HEK293T (cell line): ENCODE measurements at regions not wholly inside any gene's neighbourhood (a gene's known extent, or its start where the extent isn't known, plus 50 kb on each side); places are given as distances from the start of the nearest gene placed in this dataset.

ENCODE experiments used
- CTCF ChIA-PET: fragments of 350-600 bp; formaldehyde crosslinking; extraction: SDS; loops from one replicate; lab custom pipeline; 2021; ENCODE audit warnings: antibody characterized with exemption, inconsistent platforms; lab: Yijun Ruan, JAX
- POLR2A ChIA-PET: fragments of 350-600 bp; formaldehyde crosslinking; extraction: SDS; loops from one replicate; lab custom pipeline; 2020; ENCODE audit warnings: antibody characterized with exemption, inconsistent platforms; lab: Yijun Ruan, JAX
- DNase-seq: peaks from one replicate; pipeline ENCODE4 v3.0.0; 2012; ENCODE audit warnings: mixed read lengths; ENCODE audit errors: extremely low spot score
- ARNT ChIP-seq: fragments of 450-650 bp; IDR thresholded peaks from 2 replicates; pipeline ENCODE4 v1.6.1; 2017; ENCODE audit warnings: mild to moderate bottlenecking
- BHLHE40 ChIP-seq: fragments of 450-650 bp; IDR thresholded peaks from 2 replicates; pipeline ENCODE4 v1.6.1; 2016; ENCODE audit warnings: mild to moderate bottlenecking, moderate library complexity, borderline replicate concordance
- CTBP1 ChIP-seq: fragments of 450-650 bp; IDR thresholded peaks from 2 replicates; pipeline ENCODE4 v1.6.1; 2016; ENCODE audit warnings: borderline replicate concordance
- ELF4 ChIP-seq: fragments of 450-650 bp; IDR thresholded peaks from 2 replicates; pipeline ENCODE4 v1.6.1; 2017; ENCODE audit warnings: antibody characterized with exemption
- FOXA1 ChIP-seq: fragments of 450-650 bp; IDR thresholded peaks from 2 replicates; pipeline ENCODE4 v1.6.1; 2016; ENCODE audit warnings: mild to moderate bottlenecking
- FOXK2 ChIP-seq: fragments of 450-650 bp; IDR thresholded peaks from 2 replicates; pipeline ENCODE4 v1.6.1; 2016; ENCODE audit warnings: mild to moderate bottlenecking
- FOXM1 ChIP-seq: fragments of 450-650 bp; IDR thresholded peaks from 2 replicates; pipeline ENCODE4 v1.6.1; 2017; ENCODE audit warnings: mild to moderate bottlenecking, borderline replicate concordance
- HDGF ChIP-seq: fragments of 450-650 bp; IDR thresholded peaks from 2 replicates; pipeline ENCODE4 v1.6.1; 2017; ENCODE audit warnings: antibody characterized with exemption, borderline replicate concordance
- L3MBTL2 ChIP-seq: fragments of 450-650 bp; conservative IDR thresholded peaks from 2 replicates; pipeline ENCODE4 v1.6.1; 2016; ENCODE audit warnings: mild to moderate bottlenecking
- LEF1 ChIP-seq: fragments of 450-650 bp; IDR thresholded peaks from 2 replicates; pipeline ENCODE4 v1.6.1; 2017; ENCODE audit warnings: mild to moderate bottlenecking, borderline replicate concordance
- NFRKB ChIP-seq: fragments of 450-650 bp; IDR thresholded peaks from 2 replicates; pipeline ENCODE4 v1.6.1; 2016; ENCODE audit warnings: mild to moderate bottlenecking, moderate library complexity
- SP1 ChIP-seq: fragments of 450-650 bp; IDR thresholded peaks from 2 replicates; pipeline ENCODE4 v1.6.1; 2017
- SUZ12 ChIP-seq: fragments of 450-650 bp; IDR thresholded peaks from 2 replicates; pipeline ENCODE4 v1.6.1; 2016; ENCODE audit warnings: mild to moderate bottlenecking
- TARDBP ChIP-seq: fragments of 450-650 bp; IDR thresholded peaks from 2 replicates; pipeline ENCODE4 v1.6.1; 2016
- ZNF384 ChIP-seq: fragments of 450-650 bp; IDR thresholded peaks from 2 replicates; pipeline ENCODE4 v1.6.1; 2016
- TF ChIP-seq, protein P1 (sequence below): fragments of 450-650 bp; IDR thresholded peaks from 2 replicates; pipeline ENCODE4 v1.6.1; 2016

DNA sequence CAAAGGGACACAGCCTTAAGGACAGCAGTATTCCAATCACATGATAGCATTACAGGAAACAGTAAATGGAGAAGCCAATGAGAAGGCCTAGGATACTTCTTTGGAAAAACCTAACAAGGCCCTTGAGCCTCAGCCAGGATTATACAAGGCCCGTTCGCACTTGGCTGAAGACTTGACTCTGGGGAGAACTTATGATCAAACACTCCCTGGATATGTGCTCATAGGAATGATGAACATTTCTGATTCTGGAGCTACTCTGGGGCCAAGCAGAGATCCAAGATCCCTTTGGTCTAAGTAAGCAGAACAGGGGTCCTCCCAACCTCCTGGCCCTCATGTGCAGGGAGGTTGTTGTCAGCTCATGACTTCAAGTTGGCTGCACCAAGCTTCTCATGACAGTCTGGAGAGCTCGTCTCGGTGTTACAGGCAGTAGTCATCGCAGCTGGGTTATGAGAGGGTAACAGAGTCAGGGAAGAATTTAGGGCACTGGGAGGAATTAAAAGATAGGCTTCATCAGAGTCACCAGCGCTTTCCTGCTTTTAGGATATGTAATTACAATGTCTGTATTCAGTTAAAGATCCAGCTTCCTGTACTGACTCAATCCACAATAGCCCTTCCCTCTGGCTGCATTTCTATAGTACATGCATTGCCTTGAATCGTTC is 92.5 kb upstream of the IRF2BP2 start:
- DNase-seq = no peak
- ChIA-PET POLR2A (interaction anchor here (0.5 to 7.0 kb wide), 6 partner anchors 13 to 193 kb away, joined by 3 to 71 read pairs (median 4); partner anchors contain the start of gene IRF2BP2), CTCF (interaction anchor here (0.5 to 0.8 kb wide), 4 partner anchors 20 to 819 kb away, joined by 3 to 4 read pairs (median 3); no protein-coding TSS in a partner anchor)
- no peak for TF ChIP-seq ZNF384
- TF ChIP-seq SUZ12 = no peak
- TF ChIP-seq BHLHE40 = no peak
- no peak for TF ChIP-seq TARDBP
- TF ChIP-seq FOXK2 = no peak
- TF ChIP-seq, protein P1, sequence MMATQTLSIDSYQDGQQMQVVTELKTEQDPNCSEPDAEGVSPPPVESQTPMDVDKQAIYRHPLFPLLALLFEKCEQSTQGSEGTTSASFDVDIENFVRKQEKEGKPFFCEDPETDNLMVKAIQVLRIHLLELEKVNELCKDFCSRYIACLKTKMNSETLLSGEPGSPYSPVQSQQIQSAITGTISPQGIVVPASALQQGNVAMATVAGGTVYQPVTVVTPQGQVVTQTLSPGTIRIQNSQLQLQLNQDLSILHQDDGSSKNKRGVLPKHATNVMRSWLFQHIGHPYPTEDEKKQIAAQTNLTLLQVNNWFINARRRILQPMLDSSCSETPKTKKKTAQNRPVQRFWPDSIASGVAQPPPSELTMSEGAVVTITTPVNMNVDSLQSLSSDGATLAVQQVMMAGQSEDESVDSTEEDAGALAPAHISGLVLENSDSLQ = no peak
- TF ChIP-seq ELF4 = no peak
- TF ChIP-seq CTBP1 = no peak
- no peak for TF ChIP-seq FOXA1
- no peak for TF ChIP-seq L3MBTL2
- TF ChIP-seq NFRKB = no peak
- TF ChIP-seq HDGF = no peak
- TF ChIP-seq LEF1 = no peak
- TF ChIP-seq SP1 = no peak
- TF ChIP-seq FOXM1 = no peak
- TF ChIP-seq ARNT = no peak

DNA sequence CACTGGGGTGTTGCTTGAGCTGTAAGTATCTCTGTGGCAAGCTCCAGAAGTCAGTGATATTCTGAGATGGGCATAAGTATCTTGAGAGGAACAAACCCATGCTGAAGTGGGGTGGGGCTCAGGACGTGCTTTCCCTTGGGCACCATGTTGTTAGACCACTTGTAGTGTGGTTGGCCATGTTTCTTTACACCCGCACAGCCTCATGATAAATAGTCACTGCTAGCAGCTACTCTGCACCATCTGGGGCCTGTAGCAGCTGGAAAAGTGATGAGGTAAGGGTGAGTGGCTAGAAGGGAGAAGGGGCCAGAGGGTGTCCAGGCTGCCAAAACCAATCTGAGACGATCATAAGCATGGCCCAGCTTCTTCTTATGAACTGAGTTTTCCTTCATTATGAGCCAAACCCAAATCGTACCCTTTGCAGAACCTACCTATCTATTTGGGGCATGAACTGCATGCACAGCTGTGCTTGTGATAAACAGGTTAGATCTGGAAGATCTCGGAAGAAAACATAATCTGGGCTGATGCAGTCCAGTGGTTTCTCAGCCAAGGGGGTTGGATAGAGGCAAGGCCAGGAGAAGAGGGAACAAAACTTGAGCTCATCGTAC is 91.9 kb upstream of the IRF2BP2 start:
- CTCF ChIA-PET = interaction anchor here (0.5 kb wide), 1 partner anchor 79 kb away, joined by 3 read pairs; no protein-coding TSS in a partner anchor
- TF ChIP-seq CTBP1 (no peak), FOXK2 (no peak), SP1 (no peak), FOXA1 (no peak), ZNF384 (no peak), FOXM1 (no peak), ELF4 (no peak), TARDBP (no peak)
- POLR2A ChIA-PET = interaction anchor here (0.5 to 7.0 kb wide), 5 partner anchors 9 to 192 kb away, joined by 3 to 71 read pairs (median 6); partner anchors contain the start of gene IRF2BP2
- no peak for DNase-seq

DNA sequence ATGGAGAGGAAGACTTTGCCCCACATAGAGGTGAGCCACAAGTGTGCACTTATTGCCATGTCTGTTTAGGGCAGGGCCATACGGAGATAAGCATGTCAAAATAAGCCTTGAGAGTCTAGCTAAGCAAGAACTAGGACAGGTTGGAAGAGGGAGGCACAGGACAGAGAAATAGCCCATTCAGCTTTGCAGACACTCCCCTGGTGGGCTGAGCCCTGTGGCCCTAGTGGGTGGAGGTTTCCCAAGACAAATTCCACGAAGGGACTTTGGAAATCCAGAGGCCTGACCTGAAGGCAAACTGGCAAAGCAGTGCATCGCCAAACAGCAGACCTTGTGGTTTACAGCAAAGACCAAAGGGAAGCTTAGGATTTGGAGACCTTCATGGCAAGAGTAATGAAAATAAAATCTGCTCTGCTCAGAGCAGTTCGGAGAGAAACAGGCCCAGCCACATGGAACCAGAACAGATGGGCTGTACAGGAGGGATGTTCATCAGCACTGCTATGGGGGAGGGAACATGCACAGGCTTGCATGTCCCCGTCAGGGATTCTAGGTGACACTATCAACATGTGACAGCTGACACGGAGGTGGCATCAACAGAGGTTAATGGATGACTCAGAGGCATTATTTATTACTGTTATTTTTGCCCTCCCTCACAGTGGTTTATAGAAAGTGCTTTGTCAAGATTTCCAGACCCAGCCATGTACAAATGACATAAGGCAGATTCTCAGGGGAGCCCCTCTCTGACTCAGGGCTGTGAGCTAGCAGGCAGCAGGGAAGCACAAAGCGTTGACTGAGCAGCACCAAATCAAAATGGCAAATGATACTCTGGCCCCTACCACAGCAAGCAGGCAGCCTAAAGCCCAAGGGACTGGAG is 90.1 kb upstream of the IRF2BP2 start:
- POLR2A ChIA-PET = interaction anchor here (1.0 to 7.0 kb wide), 7 partner anchors 20 to 211 kb away, joined by 3 to 71 read pairs (median 3); partner anchors contain the start of gene IRF2BP2
- TF ChIP-seq, protein P1 = peak; percentile 92
- peak; percentile 88 for TF ChIP-seq CTBP1
- TF ChIP-seq ZNF384 = no peak
- CTCF ChIA-PET = interaction anchor here (0.6 to 1.6 kb wide), 4 partner anchors 16 to 384 kb away, joined by 3 read pairs; no protein-coding TSS in a partner anchor
- DNase-seq = peak; percentile 56

DNA sequence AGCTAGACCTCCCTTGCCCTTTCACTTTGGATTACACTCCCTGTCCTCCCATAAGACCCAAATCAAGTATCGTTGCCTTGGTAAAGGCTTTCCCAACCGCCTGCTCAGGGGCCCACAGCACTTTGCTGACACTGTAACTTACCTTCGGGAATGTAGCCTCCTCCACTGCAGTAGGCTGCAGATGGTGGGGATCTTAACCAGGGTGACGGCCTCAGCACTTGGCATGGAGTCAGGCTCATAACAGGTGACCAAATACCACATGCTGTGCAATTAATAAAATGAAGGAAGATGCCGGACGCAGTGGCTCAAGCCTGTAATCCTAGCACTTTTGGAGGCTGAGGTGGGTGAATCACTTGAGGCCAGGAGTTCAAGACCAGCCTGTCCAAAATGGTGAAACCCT is 88.7 kb upstream of the IRF2BP2 start:
- ChIA-PET POLR2A (interaction anchor here (7.0 kb wide), 1 partner anchor 87 kb away, joined by 71 read pairs; the partner anchor contains the start of gene IRF2BP2), CTCF (no interaction called here)
- DNase-seq = no peak
- TF ChIP-seq, protein P1 = no peak
- TF ChIP-seq SP1 = no peak

DNA sequence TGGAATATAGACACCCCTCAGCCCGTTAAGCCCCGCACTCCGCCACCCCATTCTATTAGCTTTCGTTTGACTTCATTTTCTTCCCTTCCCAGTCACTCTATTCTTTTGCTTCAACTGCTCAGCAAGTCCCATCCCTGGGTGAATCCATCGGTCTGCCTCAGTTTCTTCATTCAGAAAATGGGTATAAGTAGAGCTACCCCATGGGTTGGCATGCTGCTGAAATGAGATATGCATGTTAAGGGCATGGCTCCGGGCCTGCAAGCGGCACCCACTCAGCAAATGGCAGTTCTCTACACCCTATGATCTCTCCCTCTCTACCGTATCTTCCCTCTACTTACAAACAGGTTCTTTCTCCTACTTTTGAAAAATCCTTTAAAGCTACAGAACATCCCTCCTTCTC is 87.8 kb upstream of the IRF2BP2 start:
- no peak for DNase-seq
- POLR2A ChIA-PET = interaction anchor here (1.6 to 1.8 kb wide), 2 partner anchors 85 to 86 kb away, joined by 6 to 9 read pairs; no protein-coding TSS in a partner anchor
- CTCF ChIA-PET = no interaction called here
- no peak for TF ChIP-seq SP1
- no peak for TF ChIP-seq TARDBP
- TF ChIP-seq CTBP1 = no peak
- TF ChIP-seq FOXK2 = no peak
- TF ChIP-seq FOXA1 = no peak

DNA sequence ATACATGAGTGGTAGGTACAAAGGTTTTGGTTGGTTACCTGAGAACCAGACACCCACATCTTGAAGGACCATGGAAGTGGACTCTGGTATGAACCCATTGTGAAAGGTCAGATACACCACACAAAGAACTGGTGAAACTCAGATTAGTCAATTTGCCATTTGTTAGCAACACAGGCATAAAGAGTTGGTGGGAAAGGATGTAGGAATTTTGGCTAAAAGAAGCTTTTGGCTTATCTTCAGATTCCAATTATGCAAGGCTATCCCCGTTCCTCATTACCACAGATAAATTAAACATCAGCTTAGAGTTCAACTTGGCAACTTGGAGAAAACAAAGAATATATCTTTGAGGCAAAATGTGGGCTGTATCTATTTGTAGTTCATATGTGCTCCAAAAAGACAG is 87.0 kb upstream of the IRF2BP2 start:
- DNase-seq = no peak
- ChIA-PET POLR2A (interaction anchor here (1.6 to 1.8 kb wide), 2 partner anchors 84 to 86 kb away, joined by 6 to 9 read pairs; no protein-coding TSS in a partner anchor), CTCF (interaction anchor here (0.6 kb wide), 2 partner anchors 21 to 31 kb away, joined by 3 read pairs; no protein-coding TSS in a partner anchor)
- no peak for TF ChIP-seq ZNF384
- TF ChIP-seq ELF4 = no peak
- TF ChIP-seq HDGF = no peak
- TF ChIP-seq FOXK2 = no peak
- no peak for TF ChIP-seq NFRKB
- TF ChIP-seq L3MBTL2 = no peak
- TF ChIP-seq BHLHE40 = no peak
- TF ChIP-seq FOXM1 = no peak
- TF ChIP-seq LEF1 = no peak
- no peak for TF ChIP-seq SP1
- TF ChIP-seq TARDBP = no peak
- TF ChIP-seq CTBP1 = no peak
- TF ChIP-seq ARNT = no peak
- TF ChIP-seq, protein P1 = no peak
- no peak for TF ChIP-seq FOXA1
- TF ChIP-seq SUZ12 = no peak
